GM19351 (cell line): ENCODE measurements at regions not wholly inside any gene's neighbourhood (a gene's known extent, or its start where the extent isn't known, plus 50 kb on each side); places are given as distances from the start of the nearest gene placed in this dataset.

ENCODE experiments used
- ATAC-seq: cut with Tn5 transposase; IDR thresholded peaks from one replicate; pipeline ENCODE4 v1.9.1; 2021; ENCODE audit warnings: mild to moderate bottlenecking, moderate library complexity; ENCODE audit not compliant: unreplicated experiment

- no peak for ATAC-seq
Observed at GRCh38 chr2:59892398-59892797, 661.1 kb downstream of the BCL11A start.

GRCh38 chr2:59889305-59889704, 664.1 kb downstream of the BCL11A start:
- no peak for ATAC-seq

- ATAC-seq: no peak
Observed at GRCh38 chr2:59888706-59889105, 664.7 kb downstream of the BCL11A start.

DNA sequence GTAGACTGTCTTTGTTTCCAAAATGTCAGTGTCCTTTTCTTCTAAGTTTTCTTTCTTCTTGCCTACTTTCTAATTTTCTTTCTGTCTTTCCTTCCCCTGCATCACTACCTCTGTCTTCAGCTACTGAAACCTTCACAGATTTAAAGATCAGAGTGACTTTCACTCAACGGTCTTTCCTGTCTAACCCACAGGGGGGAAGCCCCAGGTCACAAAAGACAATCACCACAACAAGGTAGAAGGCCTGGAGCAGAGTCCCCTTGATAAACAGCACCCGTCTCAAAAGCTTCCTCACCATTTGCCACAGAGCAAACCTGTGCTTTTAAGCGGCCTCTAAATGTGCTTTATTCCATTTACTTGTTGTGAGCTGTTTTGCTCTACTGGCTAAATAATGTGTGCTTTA, 665.4 kb downstream of the BCL11A start:
- peak; percentile 98 for ATAC-seq

GRCh38 chr2:59887366-59887765, 666.1 kb downstream of the BCL11A start:
- ATAC-seq: no peak

- no peak for ATAC-seq
Observed at GRCh38 chr2:59886759-59887158, 666.7 kb downstream of the BCL11A start.

GRCh38 chr2:59885541-59885940, 667.9 kb downstream of the BCL11A start:
- ATAC-seq: no peak

- no peak for ATAC-seq
Observed at GRCh38 chr2:59884166-59884565, 669.3 kb downstream of the BCL11A start.

DNA sequence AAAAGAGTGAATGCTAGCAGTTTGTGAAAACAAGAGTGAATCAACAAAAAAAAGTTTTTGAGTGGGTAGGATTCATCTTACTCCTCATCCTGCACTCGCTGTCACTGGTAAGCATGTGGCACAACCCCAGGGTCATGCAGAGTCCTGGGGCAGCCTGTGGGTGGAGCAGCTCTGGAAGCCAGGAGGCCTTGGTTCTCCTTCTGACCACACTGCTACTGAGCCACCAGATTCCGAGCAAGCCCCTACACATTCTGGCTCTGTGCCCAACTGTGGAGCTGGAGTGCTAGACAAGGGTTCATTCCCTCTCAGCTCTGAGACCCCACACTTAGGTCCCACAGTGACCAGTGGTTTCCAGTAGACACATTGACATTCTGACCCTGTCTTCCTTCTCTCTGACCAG, 670.6 kb downstream of the BCL11A start:
- no peak for ATAC-seq

GRCh38 chr2:59882279-59882678, 671.2 kb downstream of the BCL11A start:
- ATAC-seq: no peak

DNA sequence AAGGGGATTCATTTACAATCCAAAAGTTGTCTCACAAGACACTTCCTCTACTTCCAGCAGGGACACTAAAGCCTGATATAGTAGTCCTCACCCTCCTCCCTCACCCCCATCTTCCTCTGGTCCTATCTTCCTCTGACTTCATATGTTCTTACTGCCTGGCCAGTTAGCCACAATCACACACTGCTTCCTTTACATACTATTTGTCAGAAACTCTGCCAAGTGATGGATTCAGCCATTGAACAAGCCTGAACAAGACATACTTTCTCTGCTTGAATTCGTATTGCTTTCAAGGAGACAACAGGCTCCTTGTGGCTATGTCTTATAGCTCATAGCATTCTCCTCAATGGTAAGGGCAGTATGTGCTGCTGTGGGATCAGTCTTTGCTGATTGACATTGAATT, 672.2 kb downstream of the BCL11A start:
- no peak for ATAC-seq

- ATAC-seq: no peak
Observed at GRCh38 chr2:59879700-59880131, 673.7 kb downstream of the BCL11A start.

- no peak for ATAC-seq
Observed at GRCh38 chr2:59875836-59876235, 677.6 kb downstream of the BCL11A start.

GRCh38 chr2:59874971-59875755, 678.3 kb downstream of the BCL11A start:
- ATAC-seq: no peak

GRCh38 chr2:59874361-59874760, 679.1 kb downstream of the BCL11A start:
- ATAC-seq: no peak

GRCh38 chr2:59871830-59872229, 681.6 kb downstream of the BCL11A start:
- ATAC-seq: no peak

- no peak for ATAC-seq
Observed at GRCh38 chr2:59868981-59869380, 684.5 kb downstream of the BCL11A start.

DNA sequence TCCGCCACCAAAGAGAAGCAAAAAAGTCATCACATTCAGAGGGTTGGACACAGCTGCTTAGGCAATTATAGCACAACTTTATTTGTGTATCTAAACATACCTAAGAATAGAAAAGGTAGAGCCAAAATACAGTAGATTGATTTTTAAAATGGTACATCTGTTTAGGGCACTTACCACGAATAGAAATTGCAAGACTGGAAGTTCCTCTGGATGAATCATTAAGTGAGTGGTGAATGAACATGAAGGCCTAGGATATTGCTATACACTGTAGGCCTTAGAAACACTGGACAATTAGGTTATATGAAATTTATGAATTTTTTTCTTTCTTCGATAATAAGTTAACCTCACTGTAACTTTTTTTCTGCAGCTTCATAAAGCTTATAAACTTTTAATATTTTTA, 687.0 kb downstream of the BCL11A start:
- no peak for ATAC-seq

DNA sequence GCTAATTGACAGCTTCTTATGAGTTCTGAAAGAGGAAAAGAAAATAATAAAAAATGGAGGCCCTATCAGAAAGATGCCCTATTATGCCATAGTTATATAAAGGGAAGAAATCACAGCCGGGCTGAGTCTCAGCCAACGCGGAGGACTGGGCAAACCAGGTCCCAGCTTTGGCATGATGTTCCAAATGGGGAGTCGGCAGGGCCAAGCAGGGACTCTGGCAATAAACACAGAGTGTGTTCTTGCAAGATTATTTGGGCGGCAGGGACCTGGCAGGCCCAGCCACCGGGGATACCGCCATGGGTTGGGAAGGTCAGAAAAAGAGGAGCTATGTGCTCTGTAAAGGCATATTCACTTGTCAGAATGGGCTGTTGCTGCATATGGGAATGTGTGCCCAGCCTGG, 694.9 kb downstream of the BCL11A start:
- ATAC-seq: no peak

DNA sequence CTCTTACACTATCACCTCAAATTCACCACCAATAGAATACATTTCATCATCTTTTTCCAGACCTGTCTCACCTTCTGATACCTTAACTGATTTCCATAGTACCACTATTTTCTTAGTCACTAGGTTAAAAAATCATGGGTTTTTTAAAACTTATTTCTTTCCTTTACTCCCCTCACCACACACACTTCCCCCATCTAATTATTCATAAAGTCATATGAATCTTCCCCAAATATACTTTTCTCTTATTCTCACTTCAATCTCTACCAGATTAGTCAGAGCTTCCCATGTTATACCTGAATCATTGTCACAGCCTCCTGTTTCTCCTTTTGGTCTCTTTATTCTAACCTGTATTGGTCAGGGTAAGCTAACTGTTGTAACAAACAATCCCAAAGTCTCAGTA, 696.3 kb downstream of the BCL11A start:
- ATAC-seq: no peak

DNA sequence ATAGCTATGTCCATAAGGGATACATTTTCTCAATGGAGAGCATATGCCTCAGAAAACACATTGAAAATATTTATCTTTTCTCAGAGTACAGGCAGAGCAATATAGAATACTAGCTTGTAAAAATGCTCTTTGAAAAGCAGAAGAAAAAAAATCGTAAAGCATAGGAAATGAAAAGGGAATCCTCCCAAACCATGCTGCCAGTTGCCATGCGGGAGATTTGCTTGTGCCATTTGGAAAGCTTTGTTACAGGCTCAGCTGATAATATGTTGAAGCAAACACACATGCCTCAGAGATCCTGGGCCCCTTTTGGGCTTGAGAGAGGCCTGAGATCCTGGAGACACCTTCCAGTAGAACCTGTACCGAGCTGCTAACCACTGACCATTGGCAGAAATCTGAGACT, 697.1 kb downstream of the BCL11A start:
- no peak for ATAC-seq

GRCh38 chr2:59853032-59853431, 700.4 kb downstream of the BCL11A start:
- ATAC-seq: no peak

DNA sequence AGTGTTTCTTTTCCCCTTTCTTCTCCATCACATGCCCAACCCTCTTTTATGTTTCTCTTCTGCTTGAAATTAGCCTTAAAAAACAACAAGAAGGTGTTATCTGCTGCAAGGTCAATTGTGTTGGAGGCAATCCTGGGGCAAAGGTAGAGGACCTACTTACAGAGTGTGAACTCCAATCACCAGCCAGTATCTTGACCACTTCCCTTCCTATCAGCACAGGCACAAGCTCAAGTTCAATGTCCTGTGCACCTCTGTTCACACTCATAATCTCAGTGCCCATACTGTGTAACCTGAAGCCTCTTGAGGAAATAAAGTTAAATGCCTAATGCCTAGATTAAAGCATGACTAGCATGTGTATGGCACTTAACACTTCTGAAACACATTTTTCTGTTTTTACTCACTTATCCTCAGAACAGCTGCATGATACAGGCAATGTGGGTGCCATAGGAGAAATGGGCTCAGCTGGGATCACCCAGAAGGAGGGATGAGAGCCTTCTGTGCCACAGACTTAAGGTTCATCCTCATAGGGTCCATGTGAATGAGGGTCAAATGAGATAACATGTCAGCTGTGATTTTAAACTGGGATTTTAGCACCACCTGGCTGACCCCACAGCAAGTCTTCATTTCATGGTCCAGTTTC, 701.5 kb downstream of the BCL11A start:
- ATAC-seq: no peak
